Small intestine (tissue), 7 donors: ENCODE measurements at regions not wholly inside any gene's neighbourhood (a gene's known extent, or its start where the extent isn't known, plus 50 kb on each side); places are given as distances from the start of the nearest gene placed in this dataset.
"Not testable (repeated sequence)": the region's sequence is repeated elsewhere in the genome, so short reads cannot be mapped to it uniquely, and the experiment has no call there.

Experiments used
- DNase-seq, 2 donors: peaks; one replicate each; pipeline versions ENCODE4 v3.0.0 to v3.0.0-alpha.2; 2013
- FAIRE-seq: peaks from 2 replicates; lab custom pipeline; 2012; peaks lifted over from hg19 to GRCh38; lab: Jason Lieb, UNC
- H3K27ac ChIP-seq, 3 donors: one replicate each; pipeline ENCODE4 v1.5.1; 2013; ENCODE audit warnings: low read length in 2 of 3, mild to moderate bottlenecking in 2 of 3, control low read depth in 1 of 3, inconsistent platforms in 1 of 3, low read depth in 1 of 3, moderate library complexity in 1 of 3
- H3K27me3 ChIP-seq, 3 donors: one replicate each; pipeline ENCODE4 v1.6.1; 2013; ENCODE audit warnings: low read length in 3 of 3, inconsistent platforms in 1 of 3; ENCODE audit not compliant: control insufficient read depth in 3 of 3, insufficient read depth in 3 of 3
- H3K36me3 ChIP-seq, 3 donors: one replicate each; pipeline ENCODE4 v1.6.1; 2013; ENCODE audit warnings: low read length in 3 of 3, inconsistent platforms in 1 of 3, low read depth in 1 of 3, mild to moderate bottlenecking in 1 of 3, moderate library complexity in 1 of 3; ENCODE audit not compliant: control insufficient read depth in 3 of 3, insufficient read depth in 2 of 3
- H3K4me1 ChIP-seq, 3 donors: one replicate each; pipeline ENCODE4 v1.6.1; 2013; ENCODE audit warnings: low read length in 2 of 3, inconsistent platforms in 1 of 3, low read depth in 1 of 3, mild to moderate bottlenecking in 1 of 3, moderate library complexity in 1 of 3; ENCODE audit not compliant: control insufficient read depth in 3 of 3, insufficient read depth in 2 of 3
- H3K4me3 ChIP-seq, 3 donors: one replicate each; pipeline ENCODE4 v1.5.1; 2013; ENCODE audit warnings: low read length in 3 of 3, control low read depth in 1 of 3, inconsistent platforms in 1 of 3, low read depth in 1 of 3, mild to moderate bottlenecking in 1 of 3, moderate library complexity in 1 of 3
- H3K9me3 ChIP-seq, 2 donors: one replicate each; pipeline ENCODE4 v1.6.1; 2013; ENCODE audit warnings: low read depth in 1 of 2, low read length in 1 of 2; ENCODE audit not compliant: control insufficient read depth in 2 of 2, insufficient read depth in 1 of 2
- WGBS, 3 donors: extraction: QIAGEN DNeasy Blood & Tissue Kit; methylation state at CpG; one replicate each; pipeline ENCODE4 v1.1.7; 2013; 5-methylcytosine and 5-hydroxymethylcytosine counted together
- donor health status: healthy with polysubstance abuse.
- donor health status: control.
- donor health status: control.
- donor health status: Bipolar disorder and iron deficiency.
- donor health status: healthy.

- not testable (repeated sequence) for H3K9me3 ChIP-seq, H3K27ac ChIP-seq, DNase-seq, H3K4me3 ChIP-seq, H3K27me3 ChIP-seq, H3K36me3 ChIP-seq, FAIRE-seq, H3K4me1 ChIP-seq
- 71 to 72% (median 72%) methylated on average over 5 of the region's 5 CpGs for WGBS, 3 donors
Observed at GRCh38 chr5:91744470-91744869, 361.4 kb upstream of the ARRDC3 start.

- Histone ChIP-seq H3K9me3 (no peaks in the 10 kb centered on the region), H3K36me3 (no peaks in the 10 kb centered on the region), H3K4me1 (no peaks in the 10 kb centered on the region), H3K27me3 (no peaks in the 10 kb centered on the region), H3K27ac (no peak overlapping the region), H3K4me3 (no peak overlapping the region)
- FAIRE-seq (no peak), DNase-seq (no peak)
- WGBS, 3 donors, result 66 to 69% (median 68%) methylated on average over 3 of the region's 3 CpGs
Observed at GRCh38 chr5:91742550-91742949, 359.4 kb upstream of the ARRDC3 start.

- FAIRE-seq (no peak), DNase-seq (no peak)
- H3K27ac ChIP-seq, result no peak overlapping the region
- no peak overlapping the region for H3K4me3 ChIP-seq
- H3K27me3 ChIP-seq, result no peaks in the 10 kb centered on the region
- no peaks in the 10 kb centered on the region for H3K4me1 ChIP-seq
- 76 to 82% (median 78%) methylated on average over 7 of the region's 7 CpGs for WGBS, 3 donors
- no peaks in the 10 kb centered on the region for H3K9me3 ChIP-seq
- no peaks in the 10 kb centered on the region for H3K36me3 ChIP-seq
Observed at GRCh38 chr5:91741764-91742505, 358.8 kb upstream of the ARRDC3 start.

GRCh38 chr5:91730026-91730425, 346.9 kb upstream of the ARRDC3 start:
- Histone ChIP-seq H3K27me3 (no peaks in the 10 kb centered on the region), H3K36me3 (no peaks in the 10 kb centered on the region), H3K4me3 (no peak overlapping the region), H3K4me1 (no peaks in the 10 kb centered on the region), H3K27ac (no peak overlapping the region), H3K9me3 (no peaks in the 10 kb centered on the region)
- 63 to 79% (median 69%) methylated on average over 1 of the region's 1 CpG for WGBS, 3 donors
- DNase-seq (no peak), FAIRE-seq (no peak)

GRCh38 chr5:91727463-91727862, 344.3 kb upstream of the ARRDC3 start:
- H3K27me3 ChIP-seq, result no peaks in the 10 kb centered on the region
- H3K36me3 ChIP-seq, result no peaks in the 10 kb centered on the region
- H3K4me1 ChIP-seq, result no peaks in the 10 kb centered on the region
- DNase-seq, result no peak
- no peak overlapping the region for H3K27ac ChIP-seq
- WGBS, 3 donors, result 30 to 43% (median 38%) methylated on average over 1 of the region's 1 CpG
- H3K9me3 ChIP-seq, result no peaks in the 10 kb centered on the region
- no peak for FAIRE-seq
- no peak overlapping the region for H3K4me3 ChIP-seq

- Histone ChIP-seq H3K4me1 (no peaks in the 10 kb centered on the region), H3K4me3 (no peak overlapping the region), H3K27me3 (no peaks in the 10 kb centered on the region), H3K36me3 (no peaks in the 10 kb centered on the region), H3K27ac (no peak overlapping the region), H3K9me3 (no peaks in the 10 kb centered on the region)
- 71 to 79% (median 74%) methylated on average over 8 of the region's 8 CpGs for WGBS, 3 donors
- no peak for FAIRE-seq
- DNase-seq, result no peak
Observed at GRCh38 chr5:91722736-91723467, 339.8 kb upstream of the ARRDC3 start.

- FAIRE-seq (no peak), DNase-seq (no peak)
- no peaks in the 10 kb centered on the region for H3K9me3 ChIP-seq
- H3K36me3 ChIP-seq, result no peaks in the 10 kb centered on the region
- H3K27ac ChIP-seq, result no peak overlapping the region
- no peaks in the 10 kb centered on the region for H3K27me3 ChIP-seq
- no peak overlapping the region for H3K4me3 ChIP-seq
- H3K4me1 ChIP-seq, result no peaks in the 10 kb centered on the region
Observed at GRCh38 chr5:91712718-91713117, 329.6 kb upstream of the ARRDC3 start.

GRCh38 chr5:91707521-91707841, 324.4 kb upstream of the ARRDC3 start:
- 81 to 89% (median 81%) methylated on average over 1 of the region's 1 CpG for WGBS, 3 donors
- no peaks in the 10 kb centered on the region for H3K4me1 ChIP-seq
- no peak overlapping the region for H3K4me3 ChIP-seq
- no peaks in the 10 kb centered on the region for H3K36me3 ChIP-seq
- H3K9me3 ChIP-seq, result no peaks in the 10 kb centered on the region
- no peak for DNase-seq
- no peaks in the 10 kb centered on the region for H3K27me3 ChIP-seq
- FAIRE-seq, result no peak
- no peak overlapping the region for H3K27ac ChIP-seq
